ENCODE measurements at regions not wholly inside any gene's neighbourhood (a gene's known extent, or its start where the extent isn't known, plus 50 kb on each side); places are given as distances from the start of the nearest gene placed in this dataset.

GRCh38 chr10:123305671-123306070 lies 151.5 kb downstream of the BUB3 start (continued):
- TF ChIP-seq UBTF (IDR thresholded peaks at IDR 0.05; ENCODE audit: borderline replicate concordance in 1 of 2, low read depth in 2 of 2, low read length in 2 of 2), result no peak
- no peak for TF ChIP-seq CBX1 (IDR thresholded peaks at IDR 0.05; ENCODE audit: low read depth)
- TF ChIP-seq XRCC3 (IDR thresholded peaks at IDR 0.05), result no peak
- TF ChIP-seq MITF (IDR thresholded peaks at IDR 0.05), result no peak
- TF ChIP-seq NR2F6 (CRISPR knock-in tag; IDR thresholded peaks at IDR 0.05), result no peak
- TF ChIP-seq OTX1 (CRISPR knock-in tag; IDR thresholded peaks at IDR 0.05), result no peak
- TF ChIP-seq TAF9B (IDR thresholded peaks at IDR 0.05; ENCODE audit: partially characterized antibody), result no peak

GRCh38 chr10:123306290-123306689 lies 152.1 kb downstream of the BUB3 start:
- Histone ChIP-seq H3K27me3 (ENCODE audit: control insufficient read depth in 2 of 2, insufficient read depth in 2 of 2, low read length in 2 of 2) (peaks cover 0 to 9% of the 10 kb centered on the region in 2 experiments; a peak in 2 of 5 replicates), H3K79me2 (ENCODE audit: control insufficient read depth, insufficient read depth, low read length) (no peaks in the 10 kb centered on the region), H4K20me1 (replicated peaks; ENCODE audit: control insufficient read depth, insufficient read depth, low read length) (no peaks in the 10 kb centered on the region), H3K9ac (ENCODE audit: insufficient read depth in 1 of 2, low read depth in 2 of 2, low read length in 2 of 2) (no peak overlapping the region), H3K4me2 (ENCODE audit: insufficient read depth, low read length) (no peak overlapping the region), H3K9me3 (replicated peaks; ENCODE audit: control insufficient read depth, insufficient read depth, low read depth, low read length) (no peaks in the 10 kb centered on the region), H3K4me3 (no peak overlapping the region), H3K36me3 (ENCODE audit: control insufficient read depth, insufficient read depth, low read length) (no peaks in the 10 kb centered on the region), H3K9me1 (ENCODE audit: control insufficient read depth, insufficient read depth, low read length) (no peaks in the 10 kb centered on the region), H2AFZ (ENCODE audit: low read depth, low read length) (no peak overlapping the region), H3K4me1 (replicated peaks in 1 of 2; ENCODE audit: control insufficient read depth in 2 of 2, insufficient read depth in 2 of 2, low read length in 2 of 2) (no peaks in the 10 kb centered on the region), H3K27ac (ENCODE audit: extremely low read depth, low read depth, low read length) (no peak overlapping the region)
- in situ Hi-C loops (cut with MboI) (no loop called here), intact Hi-C loops (cut with micrococcal nuclease) (no loop called here)
- no TSS peak for BruUV-seq (replicated peaks)
- CTCF ChIA-PET (ENCODE audit: low intra/inter-chr PET ratio), result no interaction called here
- FAIRE-seq (no peak), ATAC-seq (no peak), DNase-seq (ENCODE audit: extremely low read depth in 1 of 4, low spot score in 3 of 4) (no peak)
- WGBS (ENCODE audit: insufficient coverage, low coverage, missing lambda C conversion rate), result 0% methylated on average over 7 of the region's 7 CpGs
- POLR2A ChIA-PET, result no interaction called here
- TF ChIP-seq MED1 (CRISPR knock-in tag; IDR thresholded peaks at IDR 0.05; ENCODE audit: borderline replicate concordance) (no peak), CHD4 (IDR thresholded peaks at IDR 0.05; ENCODE audit: insufficient read depth, insufficient replicate concordance, low read depth, low read length, poor library complexity, severe bottlenecking) (no peak), BACH1 (tag; IDR thresholded peaks at IDR 0.05) (no peak), ELF4 (CRISPR knock-in tag; IDR thresholded peaks at IDR 0.05) (no peak), IRF2 (CRISPR knock-in tag; IDR thresholded peaks at IDR 0.05) (no peak), FIP1L1 (IDR thresholded peaks at IDR 0.05; ENCODE audit: low read depth, low read length, poor library complexity, severe bottlenecking) (no peak), LEF1 (IDR thresholded peaks at IDR 0.05) (no peak), DACH1 (IDR thresholded peaks at IDR 0.05; ENCODE audit: partially characterized antibody) (no peak), SAFB2 (IDR thresholded peaks at IDR 0.05; ENCODE audit: borderline replicate concordance, low read depth, low read length, severe bottlenecking) (no peak), MYBL2 (IDR thresholded peaks at IDR 0.05; ENCODE audit: low read depth) (no peak), MYBL2 (CRISPR knock-in tag; IDR thresholded peaks at IDR 0.05; ENCODE audit: borderline replicate concordance) (no peak), GABPB2 (CRISPR knock-in tag; conservative IDR thresholded peaks at IDR 0.05) (no peak)
